GM23248 (cell line): ENCODE measurements at regions not wholly inside any gene's neighbourhood (a gene's known extent, or its start where the extent isn't known, plus 50 kb on each side); places are given as distances from the start of the nearest gene placed in this dataset.

Experiments
- EZH2 ChIP-seq: fragments of 200-600 bp; sonication (generic); IDR thresholded peaks from 2 replicates; pipeline ENCODE4 v1.6.1; 2018; ENCODE audit warnings: antibody characterized with exemption, mild to moderate bottlenecking; ENCODE audit not compliant: insufficient read depth, poor library complexity, severe bottlenecking
- EZH2phosphoT487 ChIP-seq: fragments of 200-600 bp; sonication (generic); IDR thresholded peaks from 2 replicates; pipeline ENCODE4 v1.6.1; 2018; ENCODE audit warnings: antibody characterized with exemption, moderate library complexity, mild to moderate bottlenecking, low read depth; ENCODE audit not compliant: insufficient read depth

DNA sequence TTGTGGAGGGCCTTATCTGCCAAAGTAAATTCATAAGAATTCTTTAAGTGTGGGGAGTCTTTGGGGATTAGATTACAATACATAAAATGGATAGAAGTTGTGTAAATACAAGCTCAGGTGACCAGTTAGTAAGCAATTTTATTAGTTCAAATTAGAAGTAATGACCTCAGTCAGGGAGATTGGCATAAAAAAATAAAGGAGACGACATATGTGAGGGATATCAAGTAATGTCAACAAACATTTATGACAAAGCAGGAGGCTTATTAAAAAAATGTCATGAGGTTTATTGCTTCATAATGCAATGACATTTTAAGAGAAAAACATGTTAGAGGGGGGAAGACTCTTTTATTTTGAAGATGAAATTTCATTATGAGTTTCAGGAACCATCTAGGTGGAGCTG, 1137.0 kb upstream of the PHF14 start:
- TF ChIP-seq EZH2: no peak
- no peak for TF ChIP-seq EZH2phosphoT487
